ENCODE measurements at regions not wholly inside any gene's neighbourhood (a gene's known extent, or its start where the extent isn't known, plus 50 kb on each side); places are given as distances from the start of the nearest gene placed in this dataset.

- ATAC-seq, result no peak
- FAIRE-seq, result no peak
- TF ChIP-seq CTCF (IDR thresholded peaks at IDR 0.05), result no peak
- Histone ChIP-seq H3K9me3 (no peaks in the 10 kb centered on the region), H3K4me3 (no peak overlapping the region), H3K4me1 (no peaks in the 10 kb centered on the region), H3K27me3 (no peaks in the 10 kb centered on the region), H3K27ac (no peak overlapping the region), H3K36me3 (no peaks in the 10 kb centered on the region)
- DNase-seq, result peak in 1 of 6 donors; percentile 10
- intact Hi-C loops (cut with DNase I), result no loop called here
- WGBS, 2 donors, result 74 to 86% methylated on average over 3 of the region's 3 CpGs
Measured at GRCh38 chr1:78831731-78832360, 174.7 kb downstream of the ADGRL4 start.

GRCh38 chr1:78833491-78833890 lies 173.0 kb downstream of the ADGRL4 start:
- no peak overlapping the region for H3K4me3 ChIP-seq
- DNase-seq (no peak), ATAC-seq (no peak), FAIRE-seq (no peak)
- H3K27me3 ChIP-seq, result no peaks in the 10 kb centered on the region
- H3K36me3 ChIP-seq, result no peaks in the 10 kb centered on the region
- no peaks in the 10 kb centered on the region for H3K4me1 ChIP-seq
- intact Hi-C loops (cut with DNase I), result no loop called here
- H3K9me3 ChIP-seq, result no peaks in the 10 kb centered on the region
- WGBS, 2 donors, result 35 to 37% methylated on average over 4 of the region's 4 CpGs
- no peak overlapping the region for H3K27ac ChIP-seq
- TF ChIP-seq CTCF (IDR thresholded peaks at IDR 0.05), result no peak

- Histone ChIP-seq H3K4me1 (no peaks in the 10 kb centered on the region), H3K4me3 (no peak overlapping the region), H3K36me3 (no peaks in the 10 kb centered on the region), H3K27ac (no peak overlapping the region), H3K27me3 (no peaks in the 10 kb centered on the region), H3K9me3 (no peaks in the 10 kb centered on the region)
- no peak for ATAC-seq
- no peak for FAIRE-seq
- no peak for TF ChIP-seq CTCF (IDR thresholded peaks at IDR 0.05)
- intact Hi-C loops (cut with DNase I), result no loop called here
- 67 to 68% methylated on average over 4 of the region's 4 CpGs for WGBS, 2 donors
- no peak for DNase-seq
Measured at GRCh38 chr1:78834201-78834741, 172.3 kb downstream of the ADGRL4 start.

- Histone ChIP-seq H3K27ac (no peak overlapping the region), H3K9me3 (no peaks in the 10 kb centered on the region), H3K4me1 (no peaks in the 10 kb centered on the region), H3K36me3 (no peaks in the 10 kb centered on the region), H3K4me3 (no peak overlapping the region), H3K27me3 (no peaks in the 10 kb centered on the region)
- ATAC-seq (no peak), DNase-seq (no peak), FAIRE-seq (no peak)
- intact Hi-C loops (cut with DNase I), result no loop called here
- no peak for TF ChIP-seq CTCF (IDR thresholded peaks at IDR 0.05)
Measured at GRCh38 chr1:78836726-78837125, 169.8 kb downstream of the ADGRL4 start.

- peak in 2 of 6 donors; percentile 4 to 30 for DNase-seq
- FAIRE-seq, result peak; percentile 91
- no peak overlapping the region for H3K27ac ChIP-seq
- no peak overlapping the region for H3K4me3 ChIP-seq
- H3K36me3 ChIP-seq, result no peaks in the 10 kb centered on the region
- TF ChIP-seq CTCF (IDR thresholded peaks at IDR 0.05), result peak in 3 of 4 donors; percentile 34 to 48 (median 39)
- no peaks in the 10 kb centered on the region for H3K27me3 ChIP-seq
- no peaks in the 10 kb centered on the region for H3K4me1 ChIP-seq
- peak; percentile 63 to 77 (median 74) for ATAC-seq
- 23 to 28% methylated on average over 2 of the region's 2 CpGs for WGBS, 2 donors
- no peaks in the 10 kb centered on the region for H3K9me3 ChIP-seq
- intact Hi-C loops (cut with DNase I), result no loop called here
Measured at GRCh38 chr1:78839704-78840277, 166.7 kb downstream of the ADGRL4 start.
